PC-3 (cell line): ENCODE measurements at regions not wholly inside any gene's neighbourhood (a gene's known extent, or its start where the extent isn't known, plus 50 kb on each side); places are given as distances from the start of the nearest gene placed in this dataset.

ENCODE experiments used
- ATAC-seq: fragments of 200-7000 bp; cut with Tn5 transposase; 2 replicates; pipeline ENCODE4 v1.9.1; 2020; ENCODE audit warnings: mild to moderate bottlenecking, moderate library complexity
- BruUV-seq: library from RNA; stranded (reverse); fragments of 400-500 nt; replicated peaks from 2 replicates; lab custom pipeline; 2021; lab: Mats Ljungman, UMichigan
- CTCF ChIA-PET: fragments of 300-600 bp; sonication (Branson Sonifier 250); formaldehyde crosslinking; loops from one replicate; lab custom pipeline; 2022; ENCODE audit warnings: antibody characterized with exemption; lab: Charles Lee
- POLR2A ChIA-PET: fragments of 300-600 bp; sonication (Branson Sonifier 250); formaldehyde crosslinking; loops from one replicate; lab custom pipeline; 2022; ENCODE audit warnings: antibody characterized with exemption; ENCODE audit not compliant: unreplicated experiment; lab: Charles Lee
- DNase-seq: peaks from one replicate; pipeline ENCODE4 v3.0.0-alpha.2; 2015
- H2AFZ ChIP-seq: fragments of 300-600 bp; sonication (generic); 2 replicates; pipeline ENCODE4 v1.6.0; 2016; ENCODE audit warnings: antibody characterized with exemption, low read length
- H3F3A ChIP-seq: fragments of 300-600 bp; sonication (generic); one replicate; pipeline ENCODE4 v1.6.0; 2017; ENCODE audit warnings: antibody characterized with exemption, low read length, control low read depth, mild to moderate bottlenecking; ENCODE audit not compliant: unreplicated experiment
- H3K27ac ChIP-seq: fragments of 300-600 bp; sonication (generic); 2 replicates; pipeline ENCODE4 v1.5.1; 2016; ENCODE audit warnings: mild to moderate bottlenecking, low read length
- H3K27me3 ChIP-seq: fragments of 300-600 bp; sonication (generic); 2 replicates; pipeline ENCODE4 v1.6.1; 2016; ENCODE audit warnings: low read length, mixed read lengths
- H3K36me3 ChIP-seq: fragments of 300-600 bp; sonication (generic); 2 replicates; pipeline ENCODE4 v1.6.1; 2016; ENCODE audit warnings: low read depth, mixed run types, low read length, mixed read lengths
- H3K4me1 ChIP-seq: fragments of 300-600 bp; sonication (generic); 2 replicates; pipeline ENCODE4 v1.5.1; 2016; ENCODE audit warnings: low read length; ENCODE audit not compliant: insufficient read depth
- H3K4me2 ChIP-seq: fragments of 300-600 bp; sonication (generic); 2 replicates; pipeline ENCODE4 v1.6.0; 2016; ENCODE audit warnings: low read length
- H3K4me3 ChIP-seq: fragments of 300-600 bp; sonication (generic); 2 replicates; pipeline ENCODE4 v1.5.1; 2016; ENCODE audit warnings: mild to moderate bottlenecking, low read length, mixed read lengths
- H3K79me2 ChIP-seq: fragments of 300-600 bp; sonication (generic); 2 replicates; pipeline ENCODE4 v1.6.1; 2017; ENCODE audit warnings: low read length, mixed read lengths
- H3K9ac ChIP-seq: fragments of 300-600 bp; sonication (generic); 2 replicates; pipeline ENCODE4 v1.6.0; 2016; ENCODE audit warnings: mild to moderate bottlenecking, low read length
- H3K9me2 ChIP-seq: fragments of 300-600 bp; sonication (generic); replicated peaks from 2 replicates; pipeline ENCODE4 v1.6.1; 2016; ENCODE audit warnings: mixed run types, low read length, mixed read lengths
- H3K9me3 ChIP-seq: fragments of 300-600 bp; sonication (generic); 2 replicates; pipeline ENCODE4 v1.6.1; 2016; ENCODE audit warnings: low read length, mixed read lengths
- H4K20me1 ChIP-seq: fragments of 300-600 bp; sonication (generic); 2 replicates; pipeline ENCODE4 v1.6.1; 2016; ENCODE audit warnings: low read length, mixed read lengths
- CTCF ChIP-seq: fragments of 300-600 bp; sonication (generic); conservative IDR thresholded peaks from 2 replicates; pipeline ENCODE4 v1.5.1; 2017; ENCODE audit warnings: antibody characterized with exemption, low read depth, mild to moderate bottlenecking, low read length
- EZH2 ChIP-seq: fragments of 300-600 bp; sonication (generic); IDR thresholded peaks from one replicate; pipeline ENCODE4 v1.6.1; 2017; ENCODE audit warnings: antibody characterized with exemption, mild to moderate bottlenecking, low read length; ENCODE audit not compliant: unreplicated experiment
- EZH2phosphoT487 ChIP-seq: fragments of 300-600 bp; sonication (generic); IDR thresholded peaks from 2 replicates; pipeline ENCODE4 v1.6.1; 2018; ENCODE audit warnings: mild to moderate bottlenecking, antibody characterized with exemption, low read length, borderline replicate concordance
- intact Hi-C: fragments of 100-400 bp; cut with micrococcal nuclease; formaldehyde crosslinking; loops from 2 replicates; pipeline ENCODE4 v1.9.0; 2023

- H3K9me3 ChIP-seq: no peaks in the 10 kb centered on the region
- no TSS peak for BruUV-seq
- POLR2A ChIA-PET: no interaction called here
- no peaks in the 10 kb centered on the region for H3K79me2 ChIP-seq
- H3K4me1 ChIP-seq: peaks cover 29% of the 10 kb centered on the region
- intact Hi-C loops: no loop called here
- no peak overlapping the region for H3K9ac ChIP-seq
- no peak overlapping the region for H2AFZ ChIP-seq
- H3F3A ChIP-seq: no peaks in the 10 kb centered on the region
- no peak overlapping the region for H3K4me3 ChIP-seq
- TF ChIP-seq EZH2phosphoT487: no peak
- TF ChIP-seq CTCF: no peak
- no peak for TF ChIP-seq EZH2
- H3K27ac ChIP-seq: no peak overlapping the region
- CTCF ChIA-PET: no interaction called here
- no peaks in the 10 kb centered on the region for H3K36me3 ChIP-seq
- no peaks in the 10 kb centered on the region for H3K9me2 ChIP-seq
- no peak overlapping the region for H3K4me2 ChIP-seq
- ATAC-seq (no peak), DNase-seq (no peak)
- no peaks in the 10 kb centered on the region for H4K20me1 ChIP-seq
- H3K27me3 ChIP-seq: no peaks in the 10 kb centered on the region
Measured at GRCh38 chr6:6840831-6841291, 252.3 kb downstream of the LY86 start.

GRCh38 chr6:6841571-6841970, 253.1 kb downstream of the LY86 start:
- no peaks in the 10 kb centered on the region for H3K9me2 ChIP-seq
- no peaks in the 10 kb centered on the region for H3K27me3 ChIP-seq
- H3K4me1 ChIP-seq: peaks cover 29% of the 10 kb centered on the region
- H3K9ac ChIP-seq: no peak overlapping the region
- ChIA-PET CTCF (no interaction called here), POLR2A (no interaction called here)
- no peak overlapping the region for H3K4me2 ChIP-seq
- DNase-seq: no peak
- TF ChIP-seq EZH2phosphoT487 (no peak), EZH2 (no peak), CTCF (no peak)
- no peak overlapping the region for H3K27ac ChIP-seq
- H3K4me3 ChIP-seq: no peak overlapping the region
- no peaks in the 10 kb centered on the region for H3K36me3 ChIP-seq
- H3K79me2 ChIP-seq: no peaks in the 10 kb centered on the region
- no peaks in the 10 kb centered on the region for H3F3A ChIP-seq
- ATAC-seq: no peak
- no TSS peak for BruUV-seq
- intact Hi-C loops: no loop called here
- no peaks in the 10 kb centered on the region for H3K9me3 ChIP-seq
- peak overlapping the region; percentile 3; the same call in 1 of the 2 replicates for H2AFZ ChIP-seq
- H4K20me1 ChIP-seq: no peaks in the 10 kb centered on the region

- no peaks in the 10 kb centered on the region for H3K27me3 ChIP-seq
- H3K27ac ChIP-seq: peak overlapping the region; percentile 75
- H3K36me3 ChIP-seq: no peaks in the 10 kb centered on the region
- H3K4me2 ChIP-seq: no peak overlapping the region
- no peak overlapping the region for H3K9ac ChIP-seq
- H3K4me1 ChIP-seq: peaks cover 29% of the 10 kb centered on the region
- intact Hi-C loops: loop anchor here (2.0 kb wide), 1 partner anchor 31 kb away; no protein-coding TSS in a partner anchor
- no peak for TF ChIP-seq EZH2
- no peak for TF ChIP-seq EZH2phosphoT487
- no peak for TF ChIP-seq CTCF
- H4K20me1 ChIP-seq: no peaks in the 10 kb centered on the region
- DNase-seq (no peak), ATAC-seq (no peak)
- no peaks in the 10 kb centered on the region for H3K9me2 ChIP-seq
- no peak overlapping the region for H2AFZ ChIP-seq
- no peaks in the 10 kb centered on the region for H3K9me3 ChIP-seq
- H3K79me2 ChIP-seq: no peaks in the 10 kb centered on the region
- ChIA-PET CTCF (no interaction called here), POLR2A (no interaction called here)
- BruUV-seq: no TSS peak
- H3K4me3 ChIP-seq: no peak overlapping the region
- H3F3A ChIP-seq: no peaks in the 10 kb centered on the region
Measured at GRCh38 chr6:6842291-6842690, 253.8 kb downstream of the LY86 start.
